ENCODE measurements at regions not wholly inside any gene's neighbourhood (a gene's known extent, or its start where the extent isn't known, plus 50 kb on each side); places are given as distances from the start of the nearest gene placed in this dataset.

DNA sequence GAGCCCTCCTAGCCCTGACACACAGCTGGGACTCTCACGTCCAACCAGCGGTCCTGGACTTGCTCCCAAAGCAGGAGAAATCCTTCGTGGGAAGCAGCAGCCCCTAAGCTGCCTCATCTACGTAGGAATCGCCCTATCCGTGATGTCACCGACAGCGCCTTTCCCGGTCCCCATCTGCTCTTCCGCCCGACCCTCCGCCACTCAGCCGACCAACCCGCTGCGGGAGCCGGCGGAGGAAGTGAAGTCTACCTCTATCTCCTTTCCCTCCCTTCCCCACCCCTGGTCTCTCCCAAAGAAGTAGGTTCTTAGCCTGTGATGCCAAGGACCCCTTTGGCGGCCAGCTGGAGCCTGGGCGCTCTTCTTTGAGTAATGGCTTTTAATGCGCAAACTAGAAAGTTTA, 272.1 kb downstream of the FAM72C start:
- no peak overlapping the region for H3K4me3 ChIP-seq (ENCODE audit: low read depth, low read length)
- TF ChIP-seq, protein P1, sequence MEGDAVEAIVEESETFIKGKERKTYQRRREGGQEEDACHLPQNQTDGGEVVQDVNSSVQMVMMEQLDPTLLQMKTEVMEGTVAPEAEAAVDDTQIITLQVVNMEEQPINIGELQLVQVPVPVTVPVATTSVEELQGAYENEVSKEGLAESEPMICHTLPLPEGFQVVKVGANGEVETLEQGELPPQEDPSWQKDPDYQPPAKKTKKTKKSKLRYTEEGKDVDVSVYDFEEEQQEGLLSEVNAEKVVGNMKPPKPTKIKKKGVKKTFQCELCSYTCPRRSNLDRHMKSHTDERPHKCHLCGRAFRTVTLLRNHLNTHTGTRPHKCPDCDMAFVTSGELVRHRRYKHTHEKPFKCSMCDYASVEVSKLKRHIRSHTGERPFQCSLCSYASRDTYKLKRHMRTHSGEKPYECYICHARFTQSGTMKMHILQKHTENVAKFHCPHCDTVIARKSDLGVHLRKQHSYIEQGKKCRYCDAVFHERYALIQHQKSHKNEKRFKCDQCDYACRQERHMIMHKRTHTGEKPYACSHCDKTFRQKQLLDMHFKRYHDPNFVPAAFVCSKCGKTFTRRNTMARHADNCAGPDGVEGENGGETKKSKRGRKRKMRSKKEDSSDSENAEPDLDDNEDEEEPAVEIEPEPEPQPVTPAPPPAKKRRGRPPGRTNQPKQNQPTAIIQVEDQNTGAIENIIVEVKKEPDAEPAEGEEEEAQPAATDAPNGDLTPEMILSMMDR (IDR thresholded peaks at IDR 0.05; ENCODE audit: low read depth, low read length): no peak
- DNase-seq (ENCODE audit: low read depth, low spot score): no peak
- in situ Hi-C loops (cut with HindIII; ENCODE audit: low sequenced_read_pairs): no loop called here

DNA sequence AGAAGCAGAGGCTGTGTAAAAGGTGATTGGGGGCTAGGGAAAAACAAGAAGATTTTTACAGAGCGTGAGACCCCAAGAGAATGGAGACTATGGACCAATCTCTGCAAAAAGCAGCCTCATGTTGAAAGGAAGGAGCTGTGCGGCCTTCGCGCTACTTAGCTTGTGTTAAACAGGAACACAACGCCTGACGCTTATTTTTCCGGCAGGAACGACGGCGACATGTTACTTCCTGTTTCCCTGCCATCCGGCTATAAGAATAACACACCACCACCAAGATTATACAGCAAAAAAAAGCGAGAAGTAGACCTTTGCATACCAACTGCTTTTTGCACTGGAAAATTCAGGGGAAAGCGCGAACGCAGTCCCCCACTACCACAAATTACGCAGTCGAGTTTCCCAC, 272.7 kb downstream of the FAM72C start:
- DNase-seq (ENCODE audit: low read depth, low spot score): no peak
- no peak overlapping the region for H3K4me3 ChIP-seq (ENCODE audit: low read depth, low read length)
- TF ChIP-seq, protein P1 (IDR thresholded peaks at IDR 0.05; ENCODE audit: low read depth, low read length): no peak
- in situ Hi-C loops (cut with HindIII; ENCODE audit: low sequenced_read_pairs): no loop called here

DNA sequence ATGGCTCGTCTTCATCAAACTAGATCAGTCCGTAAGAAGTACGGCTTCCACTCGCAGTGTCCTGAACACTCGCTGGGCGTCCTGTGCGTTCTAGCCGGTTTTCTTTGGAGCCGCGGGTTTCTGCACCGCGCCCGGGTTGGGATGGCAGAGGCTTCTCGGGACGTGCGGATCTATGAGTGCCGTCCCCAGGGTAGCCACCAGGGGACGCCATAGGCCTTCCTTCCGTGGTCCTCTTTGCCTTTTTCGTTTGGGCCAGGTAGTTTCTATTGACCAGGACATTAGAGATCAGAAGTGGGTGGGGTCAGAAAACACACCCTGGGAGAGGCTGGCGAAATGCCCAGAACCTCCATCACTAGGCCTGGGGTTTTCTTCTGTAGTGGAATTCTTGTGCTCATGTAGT, 273.8 kb downstream of the FAM72C start:
- in situ Hi-C loops (cut with HindIII; ENCODE audit: low sequenced_read_pairs): no loop called here
- DNase-seq (ENCODE audit: low read depth, low spot score): no peak
- H3K4me3 ChIP-seq (ENCODE audit: low read depth, low read length): no peak overlapping the region
- TF ChIP-seq, protein P1 (IDR thresholded peaks at IDR 0.05; ENCODE audit: low read depth, low read length): peak; percentile 52

DNA sequence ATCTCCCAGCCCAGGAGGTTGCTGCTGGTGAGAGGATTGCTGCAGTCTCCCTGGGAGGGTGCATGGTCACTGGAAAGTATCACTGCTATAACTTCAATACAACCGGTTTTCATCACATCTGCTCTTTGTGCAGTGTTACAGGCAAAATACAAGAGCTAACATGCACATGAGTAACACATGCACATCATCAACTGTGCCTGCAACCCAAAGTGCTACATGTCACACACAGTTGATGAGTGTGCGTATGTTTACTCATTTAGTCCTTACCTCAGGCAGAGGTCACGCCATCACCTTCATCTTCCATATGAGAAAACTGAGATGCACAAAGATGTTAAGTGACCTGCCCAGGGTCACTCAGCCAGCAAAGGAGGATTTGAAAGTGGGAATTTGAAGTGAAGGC, 277.7 kb downstream of the FAM72C start:
- H3K4me3 ChIP-seq (ENCODE audit: low read depth, low read length): no peak overlapping the region
- no peak for DNase-seq (ENCODE audit: low read depth, low spot score)
- in situ Hi-C loops (cut with HindIII; ENCODE audit: low sequenced_read_pairs): no loop called here
- TF ChIP-seq, protein P1 (IDR thresholded peaks at IDR 0.05; ENCODE audit: low read depth, low read length): no peak

DNA sequence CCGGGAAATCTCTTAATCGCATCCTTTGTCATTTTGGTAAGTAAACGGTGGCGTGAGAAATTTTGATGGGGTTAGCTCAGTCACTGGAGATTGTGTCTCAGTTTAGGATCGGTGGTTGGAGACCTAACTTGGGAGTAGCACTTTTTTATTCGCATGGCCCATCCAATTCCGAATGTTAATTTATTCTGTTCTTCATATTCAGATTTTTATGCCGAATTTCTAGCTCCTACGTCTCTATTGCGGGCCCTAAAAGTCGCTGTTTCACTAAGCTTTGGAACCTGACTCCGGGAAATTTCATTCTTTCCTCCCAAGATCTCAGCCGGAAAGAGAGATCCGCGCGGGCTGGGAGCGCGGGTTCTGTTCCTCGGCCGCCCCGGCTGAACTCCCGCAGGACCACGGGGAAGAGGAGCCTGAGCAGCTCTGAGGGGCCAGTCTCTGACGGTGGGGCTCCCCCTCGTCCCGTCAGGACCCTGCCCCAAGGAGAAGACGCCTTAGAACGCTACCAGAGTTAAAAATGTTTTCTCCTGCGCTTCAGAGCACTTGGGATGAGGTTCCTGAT, 279.7 kb downstream of the FAM72C start:
- no peak for DNase-seq (ENCODE audit: low read depth, low spot score)
- in situ Hi-C loops (cut with HindIII; ENCODE audit: low sequenced_read_pairs): no loop called here
- H3K4me3 ChIP-seq (ENCODE audit: low read depth, low read length): no peak overlapping the region
- TF ChIP-seq, protein P1 (IDR thresholded peaks at IDR 0.05; ENCODE audit: low read depth, low read length): no peak

DNA sequence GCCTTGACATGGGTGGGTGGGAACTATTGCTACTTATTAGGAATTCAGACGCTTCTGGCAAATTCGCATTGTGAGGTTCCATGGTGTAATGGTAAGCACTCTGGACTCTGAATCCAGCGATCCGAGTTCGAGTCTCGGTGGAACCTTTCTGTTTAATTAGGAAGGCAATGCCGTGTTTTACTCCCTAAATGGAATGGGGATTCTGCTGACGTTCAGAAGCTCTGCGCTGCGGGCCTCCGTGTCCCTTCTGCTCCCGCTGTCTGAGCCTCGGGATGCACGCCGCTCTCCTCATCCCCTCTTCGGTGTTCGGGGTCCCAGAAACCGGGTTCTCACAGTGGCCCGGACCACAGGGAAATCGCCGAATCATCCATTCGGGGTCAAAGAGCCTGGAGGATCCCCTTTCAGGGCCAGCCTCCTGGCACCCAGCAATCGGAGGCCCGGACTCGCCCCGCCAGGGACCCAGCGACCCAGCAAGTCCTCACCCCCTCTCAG, 280.3 kb downstream of the FAM72C start:
- DNase-seq (ENCODE audit: low read depth, low spot score): no peak
- in situ Hi-C loops (cut with HindIII; ENCODE audit: low sequenced_read_pairs): no loop called here
- TF ChIP-seq, protein P1 (IDR thresholded peaks at IDR 0.05; ENCODE audit: low read depth, low read length): no peak

More for the DNA sequence above, 280.3 kb downstream of the FAM72C start:
- no peak overlapping the region for H3K4me3 ChIP-seq (ENCODE audit: low read depth, low read length)
